Panc1 (cell line): ENCODE measurements at regions not wholly inside any gene's neighbourhood (a gene's known extent, or its start where the extent isn't known, plus 50 kb on each side); places are given as distances from the start of the nearest gene placed in this dataset.

ENCODE experiments used
- ATAC-seq: fragments of 200-7000 bp; cut with Tn5 transposase; 2 replicates; pipeline ENCODE4 v1.9.1; 2020; ENCODE audit warnings: mild to moderate bottlenecking, moderate library complexity
- BruUV-seq: library from RNA; stranded (reverse); fragments of 400-500 nt; replicated peaks from 2 replicates; lab custom pipeline; 2021; lab: Mats Ljungman, UMichigan
- CTCF ChIA-PET: fragments of 300-600 bp; sonication (Branson Sonifier 250); formaldehyde crosslinking; loops from one replicate; lab custom pipeline; 2022; ENCODE audit warnings: antibody characterized with exemption; lab: Charles Lee
- POLR2A ChIA-PET: fragments of 300-600 bp; sonication (Branson Sonifier 250); formaldehyde crosslinking; loops from one replicate; lab custom pipeline; 2022; ENCODE audit warnings: antibody characterized with exemption; lab: Charles Lee
- DNase-seq: peaks from one replicate; pipeline ENCODE4 v3.0.0-alpha.2; 2010; ENCODE audit warnings: low read depth, low spot score
- H3K27ac ChIP-seq: 2 replicates; pipeline ENCODE4 v1.5.1; 2011; ENCODE audit warnings: mild to moderate bottlenecking, low read length, inconsistent platforms
- H3K27me3 ChIP-seq: fragments of 200-500 bp; sonication (Bioruptor generic); 2 replicates; pipeline ENCODE4 v1.6.0; 2014; ENCODE audit warnings: low read length, inconsistent platforms; ENCODE audit not compliant: control insufficient read depth, insufficient read depth
- H3K36me3 ChIP-seq: fragments of 200-500 bp; sonication (Bioruptor generic); 2 replicates; pipeline ENCODE4 v1.5.1; 2014; ENCODE audit warnings: inconsistent platforms, mild to moderate bottlenecking, low read length, moderate library complexity; ENCODE audit not compliant: control insufficient read depth, insufficient read depth
- H3K4me1 ChIP-seq: 2 replicates; pipeline ENCODE4 v1.5.1; 2011; ENCODE audit warnings: inconsistent platforms, mild to moderate bottlenecking, low read length, moderate library complexity; ENCODE audit not compliant: control insufficient read depth, insufficient read depth
- H3K4me3 ChIP-seq, 2 experiments: 2 replicates each; pipeline ENCODE4 v1.5.1; 2011 to 2012; ENCODE audit warnings: low read depth in 2 of 2, low read length in 2 of 2, mild to moderate bottlenecking in 2 of 2, inconsistent platforms in 1 of 2, moderate library complexity in 1 of 2
- H3K9me3 ChIP-seq: fragments of 200-500 bp; sonication (Bioruptor generic); 2 replicates; pipeline ENCODE4 v1.5.1; 2014; ENCODE audit warnings: low read depth, mild to moderate bottlenecking, inconsistent platforms, low read length, moderate library complexity; ENCODE audit not compliant: control insufficient read depth, insufficient read depth
- POLR2AphosphoS5 ChIP-seq: IDR thresholded peaks from 2 replicates; pipeline ENCODE4 v1.6.1; 2012; ENCODE audit warnings: mild to moderate bottlenecking, low read depth, low read length, moderate library complexity
- SIN3A ChIP-seq: IDR thresholded peaks from 2 replicates; pipeline ENCODE4 v1.6.1; 2012; ENCODE audit warnings: low read depth, mild to moderate bottlenecking, low read length, moderate library complexity, borderline replicate concordance; ENCODE audit not compliant: insufficient read depth
- TCF7L2 ChIP-seq: IDR thresholded peaks from 2 replicates; pipeline ENCODE4 v1.6.1; 2011; ENCODE audit warnings: mild to moderate bottlenecking, low read depth, low read length, inconsistent platforms
- in situ Hi-C: cut with HindIII; loops from 2 replicates; pipeline ENCODE4 v1.10.0; 2016; ENCODE audit warnings: low sequenced_read_pairs, low pct_unique_long_range_greater_than_20kb
- intact Hi-C: fragments of 100-400 bp; cut with micrococcal nuclease; formaldehyde crosslinking; loops from one replicate; pipeline ENCODE4 v1.10.0; 2022; ENCODE audit not compliant: unreplicated experiment
- TF ChIP-seq, protein P1 (sequence below): fragments of 450-650 bp; IDR thresholded peaks from 2 replicates; pipeline ENCODE4 v1.5.1; 2017; ENCODE audit warnings: mild to moderate bottlenecking
- TF ChIP-seq, protein P2 (sequence below), 2 experiments: IDR thresholded peaks; 2 replicates each; pipeline ENCODE4 v1.6.1; 2011 to 2012; ENCODE audit warnings: low read depth in 2 of 2, control low read depth in 1 of 2, low read length in 1 of 2, mild to moderate bottlenecking in 1 of 2, moderate library complexity in 1 of 2; ENCODE audit not compliant: insufficient read depth in 1 of 2

DNA sequence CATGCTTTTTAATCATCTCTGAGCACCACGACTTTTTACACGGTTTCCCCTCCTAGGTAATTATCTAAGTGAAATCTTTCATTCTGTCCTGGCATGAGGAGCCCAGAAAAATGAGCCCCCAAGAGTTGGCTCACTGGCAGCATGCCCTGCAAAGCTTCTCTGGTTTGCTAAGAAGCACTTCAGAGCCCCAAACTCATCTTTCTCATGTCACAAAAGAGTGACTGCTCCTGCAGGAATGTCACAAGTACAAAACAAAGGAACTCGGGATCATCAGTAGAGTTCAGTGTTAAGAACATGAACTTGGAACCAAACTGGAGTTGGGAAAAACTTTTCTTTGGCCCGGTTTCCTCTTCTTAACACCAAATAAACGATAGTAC, 123.9 kb downstream of the FOXB1 start:
- H3K4me1 ChIP-seq = no peaks in the 10 kb centered on the region
- TF ChIP-seq SIN3A (no peak), POLR2AphosphoS5 (no peak), TCF7L2 (no peak)
- TF ChIP-seq, protein P1, sequence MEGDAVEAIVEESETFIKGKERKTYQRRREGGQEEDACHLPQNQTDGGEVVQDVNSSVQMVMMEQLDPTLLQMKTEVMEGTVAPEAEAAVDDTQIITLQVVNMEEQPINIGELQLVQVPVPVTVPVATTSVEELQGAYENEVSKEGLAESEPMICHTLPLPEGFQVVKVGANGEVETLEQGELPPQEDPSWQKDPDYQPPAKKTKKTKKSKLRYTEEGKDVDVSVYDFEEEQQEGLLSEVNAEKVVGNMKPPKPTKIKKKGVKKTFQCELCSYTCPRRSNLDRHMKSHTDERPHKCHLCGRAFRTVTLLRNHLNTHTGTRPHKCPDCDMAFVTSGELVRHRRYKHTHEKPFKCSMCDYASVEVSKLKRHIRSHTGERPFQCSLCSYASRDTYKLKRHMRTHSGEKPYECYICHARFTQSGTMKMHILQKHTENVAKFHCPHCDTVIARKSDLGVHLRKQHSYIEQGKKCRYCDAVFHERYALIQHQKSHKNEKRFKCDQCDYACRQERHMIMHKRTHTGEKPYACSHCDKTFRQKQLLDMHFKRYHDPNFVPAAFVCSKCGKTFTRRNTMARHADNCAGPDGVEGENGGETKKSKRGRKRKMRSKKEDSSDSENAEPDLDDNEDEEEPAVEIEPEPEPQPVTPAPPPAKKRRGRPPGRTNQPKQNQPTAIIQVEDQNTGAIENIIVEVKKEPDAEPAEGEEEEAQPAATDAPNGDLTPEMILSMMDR = no peak
- TF ChIP-seq, protein P2, sequence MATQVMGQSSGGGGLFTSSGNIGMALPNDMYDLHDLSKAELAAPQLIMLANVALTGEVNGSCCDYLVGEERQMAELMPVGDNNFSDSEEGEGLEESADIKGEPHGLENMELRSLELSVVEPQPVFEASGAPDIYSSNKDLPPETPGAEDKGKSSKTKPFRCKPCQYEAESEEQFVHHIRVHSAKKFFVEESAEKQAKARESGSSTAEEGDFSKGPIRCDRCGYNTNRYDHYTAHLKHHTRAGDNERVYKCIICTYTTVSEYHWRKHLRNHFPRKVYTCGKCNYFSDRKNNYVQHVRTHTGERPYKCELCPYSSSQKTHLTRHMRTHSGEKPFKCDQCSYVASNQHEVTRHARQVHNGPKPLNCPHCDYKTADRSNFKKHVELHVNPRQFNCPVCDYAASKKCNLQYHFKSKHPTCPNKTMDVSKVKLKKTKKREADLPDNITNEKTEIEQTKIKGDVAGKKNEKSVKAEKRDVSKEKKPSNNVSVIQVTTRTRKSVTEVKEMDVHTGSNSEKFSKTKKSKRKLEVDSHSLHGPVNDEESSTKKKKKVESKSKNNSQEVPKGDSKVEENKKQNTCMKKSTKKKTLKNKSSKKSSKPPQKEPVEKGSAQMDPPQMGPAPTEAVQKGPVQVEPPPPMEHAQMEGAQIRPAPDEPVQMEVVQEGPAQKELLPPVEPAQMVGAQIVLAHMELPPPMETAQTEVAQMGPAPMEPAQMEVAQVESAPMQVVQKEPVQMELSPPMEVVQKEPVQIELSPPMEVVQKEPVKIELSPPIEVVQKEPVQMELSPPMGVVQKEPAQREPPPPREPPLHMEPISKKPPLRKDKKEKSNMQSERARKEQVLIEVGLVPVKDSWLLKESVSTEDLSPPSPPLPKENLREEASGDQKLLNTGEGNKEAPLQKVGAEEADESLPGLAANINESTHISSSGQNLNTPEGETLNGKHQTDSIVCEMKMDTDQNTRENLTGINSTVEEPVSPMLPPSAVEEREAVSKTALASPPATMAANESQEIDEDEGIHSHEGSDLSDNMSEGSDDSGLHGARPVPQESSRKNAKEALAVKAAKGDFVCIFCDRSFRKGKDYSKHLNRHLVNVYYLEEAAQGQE (IDR thresholded peaks at IDR 0.05; ENCODE audit: insufficient read depth in 1 of 2, low read depth in 2 of 2, low read length in 1 of 2) = no peak
- H3K36me3 ChIP-seq = no peaks in the 10 kb centered on the region
- no TSS peak for BruUV-seq
- H3K4me3 ChIP-seq = peak overlapping the region; percentile 46 to 81
- CTCF ChIA-PET = interaction anchor here (0.6 kb wide), 1 partner anchor 18 kb away, joined by 3 read pairs; no protein-coding TSS in a partner anchor
- POLR2A ChIA-PET = interaction anchor here (0.7 kb wide), 1 partner anchor 29 kb away, joined by 6 read pairs; no protein-coding TSS in a partner anchor
- no peak for DNase-seq
- ATAC-seq = peak; percentile 46
- in situ Hi-C loops (no loop called here), intact Hi-C loops (no loop called here)
- H3K27ac ChIP-seq = peak overlapping the region; percentile 64
- H3K27me3 ChIP-seq = no peaks in the 10 kb centered on the region
- H3K9me3 ChIP-seq = no peaks in the 10 kb centered on the region

DNA sequence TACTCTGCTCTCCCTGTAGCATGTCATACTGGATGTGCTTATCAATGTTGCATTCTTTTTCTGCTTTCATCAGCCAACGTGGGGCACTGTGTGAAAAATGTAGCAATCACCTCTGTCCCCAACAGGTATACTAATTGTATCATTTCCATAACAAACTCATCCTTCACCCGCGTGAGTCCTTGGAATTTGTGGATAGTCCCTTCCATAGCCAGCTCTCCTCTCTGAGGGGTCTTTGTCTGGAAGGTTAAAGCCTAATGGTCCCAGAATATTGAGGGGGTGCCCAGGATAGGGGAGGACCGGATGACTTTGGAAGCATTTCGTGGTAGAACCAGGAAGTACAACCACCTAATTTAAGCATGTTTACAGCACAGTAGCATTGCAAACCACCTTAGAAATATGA, 124.6 kb downstream of the FOXB1 start:
- TF ChIP-seq SIN3A (no peak), POLR2AphosphoS5 (no peak), TCF7L2 (no peak)
- TF ChIP-seq, protein P1 = no peak
- TF ChIP-seq, protein P2 (IDR thresholded peaks at IDR 0.05; ENCODE audit: insufficient read depth in 1 of 2, low read depth in 2 of 2, low read length in 1 of 2) = no peak
- H3K4me1 ChIP-seq = no peaks in the 10 kb centered on the region
- BruUV-seq = no TSS peak
- H3K4me3 ChIP-seq = no peak overlapping the region
- ATAC-seq = no peak
- H3K27ac ChIP-seq = no peak overlapping the region
- no peaks in the 10 kb centered on the region for H3K9me3 ChIP-seq
- no peaks in the 10 kb centered on the region for H3K36me3 ChIP-seq
- intact Hi-C loops (no loop called here), in situ Hi-C loops (no loop called here)
- H3K27me3 ChIP-seq = no peaks in the 10 kb centered on the region
- CTCF ChIA-PET = no interaction called here
- POLR2A ChIA-PET = no interaction called here
- DNase-seq = no peak
